ENCODE measurements at regions not wholly inside any gene's neighbourhood (a gene's known extent, or its start where the extent isn't known, plus 50 kb on each side); places are given as distances from the start of the nearest gene placed in this dataset.
A peak's percentile ranks its signal among the peaks of the same experiment; 100 is the strongest.

- ChIA-PET CTCF (no interaction called here), POLR2A (ENCODE audit: low non-redundant PET) (no interaction called here)
- H3K9me3 ChIP-seq (ENCODE audit: low read depth, low read length, poor library complexity, severe bottlenecking): no peaks in the 10 kb centered on the region
- no peaks in the 10 kb centered on the region for H3K27me3 ChIP-seq (replicated peaks; ENCODE audit: insufficient read depth, low read depth, low read length, poor library complexity)
- peak; percentile 9 for DNase-seq (ENCODE audit: low spot score)
- no TSS peak for BruUV-seq (replicated peaks)
- no peaks in the 10 kb centered on the region for H3K36me3 ChIP-seq (ENCODE audit: insufficient read depth, low read length, poor library complexity, severe bottlenecking)
- no peak overlapping the region for H3K4me3 ChIP-seq (ENCODE audit: low read depth, low read length, poor library complexity, severe bottlenecking)
- intact Hi-C loops (cut with micrococcal nuclease; ENCODE audit: unreplicated experiment): no loop called here
- no peak overlapping the region for H3K27ac ChIP-seq (ENCODE audit: low read depth, low read length, poor library complexity, severe bottlenecking)
- no peak for TF ChIP-seq EZH2 (IDR thresholded peaks at IDR 0.05; ENCODE audit: borderline replicate concordance, low read depth, low read length, poor library complexity, severe bottlenecking)
- TF ChIP-seq, protein P1, sequence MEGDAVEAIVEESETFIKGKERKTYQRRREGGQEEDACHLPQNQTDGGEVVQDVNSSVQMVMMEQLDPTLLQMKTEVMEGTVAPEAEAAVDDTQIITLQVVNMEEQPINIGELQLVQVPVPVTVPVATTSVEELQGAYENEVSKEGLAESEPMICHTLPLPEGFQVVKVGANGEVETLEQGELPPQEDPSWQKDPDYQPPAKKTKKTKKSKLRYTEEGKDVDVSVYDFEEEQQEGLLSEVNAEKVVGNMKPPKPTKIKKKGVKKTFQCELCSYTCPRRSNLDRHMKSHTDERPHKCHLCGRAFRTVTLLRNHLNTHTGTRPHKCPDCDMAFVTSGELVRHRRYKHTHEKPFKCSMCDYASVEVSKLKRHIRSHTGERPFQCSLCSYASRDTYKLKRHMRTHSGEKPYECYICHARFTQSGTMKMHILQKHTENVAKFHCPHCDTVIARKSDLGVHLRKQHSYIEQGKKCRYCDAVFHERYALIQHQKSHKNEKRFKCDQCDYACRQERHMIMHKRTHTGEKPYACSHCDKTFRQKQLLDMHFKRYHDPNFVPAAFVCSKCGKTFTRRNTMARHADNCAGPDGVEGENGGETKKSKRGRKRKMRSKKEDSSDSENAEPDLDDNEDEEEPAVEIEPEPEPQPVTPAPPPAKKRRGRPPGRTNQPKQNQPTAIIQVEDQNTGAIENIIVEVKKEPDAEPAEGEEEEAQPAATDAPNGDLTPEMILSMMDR (conservative IDR thresholded peaks at IDR 0.05; ENCODE audit: low read depth, low read length): no peak
- H3K4me1 ChIP-seq (ENCODE audit: insufficient read depth, low read length, poor library complexity, severe bottlenecking): no peaks in the 10 kb centered on the region
Measured at GRCh38 chr1:88088481-88088880, 595.6 kb upstream of the PKN2 start.

GRCh38 chr1:88089961-88090360 lies 594.1 kb upstream of the PKN2 start:
- ChIA-PET POLR2A (ENCODE audit: low non-redundant PET) (no interaction called here), CTCF (no interaction called here)
- Histone ChIP-seq H3K27me3 (replicated peaks; ENCODE audit: insufficient read depth, low read depth, low read length, poor library complexity) (no peaks in the 10 kb centered on the region), H3K27ac (ENCODE audit: low read depth, low read length, poor library complexity, severe bottlenecking) (no peak overlapping the region), H3K36me3 (ENCODE audit: insufficient read depth, low read length, poor library complexity, severe bottlenecking) (no peaks in the 10 kb centered on the region), H3K9me3 (ENCODE audit: low read depth, low read length, poor library complexity, severe bottlenecking) (no peaks in the 10 kb centered on the region), H3K4me3 (ENCODE audit: low read depth, low read length, poor library complexity, severe bottlenecking) (no peak overlapping the region), H3K4me1 (ENCODE audit: insufficient read depth, low read length, poor library complexity, severe bottlenecking) (no peaks in the 10 kb centered on the region)
- no peak for DNase-seq (ENCODE audit: low spot score)
- TF ChIP-seq, protein P1 (conservative IDR thresholded peaks at IDR 0.05; ENCODE audit: low read depth, low read length): no peak
- no peak for TF ChIP-seq EZH2 (IDR thresholded peaks at IDR 0.05; ENCODE audit: borderline replicate concordance, low read depth, low read length, poor library complexity, severe bottlenecking)
- intact Hi-C loops (cut with micrococcal nuclease; ENCODE audit: unreplicated experiment): no loop called here
- BruUV-seq (replicated peaks): no TSS peak

- no TSS peak for BruUV-seq (replicated peaks)
- H3K27ac ChIP-seq (ENCODE audit: low read depth, low read length, poor library complexity, severe bottlenecking): no peak overlapping the region
- TF ChIP-seq, protein P1 (conservative IDR thresholded peaks at IDR 0.05; ENCODE audit: low read depth, low read length): no peak
- TF ChIP-seq EZH2 (IDR thresholded peaks at IDR 0.05; ENCODE audit: borderline replicate concordance, low read depth, low read length, poor library complexity, severe bottlenecking): no peak
- CTCF ChIA-PET: no interaction called here
- no peaks in the 10 kb centered on the region for H3K9me3 ChIP-seq (ENCODE audit: low read depth, low read length, poor library complexity, severe bottlenecking)
- H3K36me3 ChIP-seq (ENCODE audit: insufficient read depth, low read length, poor library complexity, severe bottlenecking): no peaks in the 10 kb centered on the region
- H3K4me3 ChIP-seq (ENCODE audit: low read depth, low read length, poor library complexity, severe bottlenecking): no peak overlapping the region
- H3K27me3 ChIP-seq (replicated peaks; ENCODE audit: insufficient read depth, low read depth, low read length, poor library complexity): no peaks in the 10 kb centered on the region
- no peak for DNase-seq (ENCODE audit: low spot score)
- intact Hi-C loops (cut with micrococcal nuclease; ENCODE audit: unreplicated experiment): no loop called here
- POLR2A ChIA-PET (ENCODE audit: low non-redundant PET): no interaction called here
- H3K4me1 ChIP-seq (ENCODE audit: insufficient read depth, low read length, poor library complexity, severe bottlenecking): no peaks in the 10 kb centered on the region
Measured at GRCh38 chr1:88098881-88099280, 585.2 kb upstream of the PKN2 start.

Data from A673 (cell line).